A673 (cell line): ENCODE measurements at regions not wholly inside any gene's neighbourhood (a gene's known extent, or its start where the extent isn't known, plus 50 kb on each side); places are given as distances from the start of the nearest gene placed in this dataset.

Experiments
- EZH2 ChIP-seq: fragments of 200-600 bp; sonication (generic); IDR thresholded peaks from 2 replicates; pipeline ENCODE4 v1.6.1; 2017; ENCODE audit warnings: borderline replicate concordance, low read depth, mild to moderate bottlenecking, mixed read lengths, antibody characterized with exemption, low read length; ENCODE audit not compliant: poor library complexity, severe bottlenecking
- TF ChIP-seq, protein P1 (sequence below): fragments of 300-800, 200-600 bp; sonication (generic); conservative IDR thresholded peaks from 2 replicates; pipeline ENCODE4 v1.5.1; 2017; ENCODE audit warnings: low read depth, mild to moderate bottlenecking, antibody characterized with exemption, low read length, moderate library complexity, mixed read lengths

DNA sequence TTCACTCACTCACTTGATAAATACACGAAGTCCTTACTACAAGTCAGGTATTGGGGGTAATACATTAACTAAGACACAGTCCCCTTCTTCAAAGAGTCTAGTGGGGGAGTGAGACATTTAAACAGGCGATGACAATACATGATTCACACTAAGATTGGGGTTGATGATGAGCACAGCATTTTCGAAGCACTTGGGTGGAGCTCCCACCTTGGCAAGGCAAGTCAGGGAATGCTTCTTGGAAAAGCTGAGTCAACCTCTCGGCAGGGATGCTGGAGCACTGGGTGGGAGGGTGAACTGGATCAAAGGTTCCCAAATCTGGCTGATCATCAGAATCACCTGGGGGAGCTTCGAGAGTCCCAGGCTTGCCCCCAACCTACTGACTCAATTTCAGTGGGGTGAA, 57.9 kb upstream of the ENAH start:
- TF ChIP-seq, protein P1, sequence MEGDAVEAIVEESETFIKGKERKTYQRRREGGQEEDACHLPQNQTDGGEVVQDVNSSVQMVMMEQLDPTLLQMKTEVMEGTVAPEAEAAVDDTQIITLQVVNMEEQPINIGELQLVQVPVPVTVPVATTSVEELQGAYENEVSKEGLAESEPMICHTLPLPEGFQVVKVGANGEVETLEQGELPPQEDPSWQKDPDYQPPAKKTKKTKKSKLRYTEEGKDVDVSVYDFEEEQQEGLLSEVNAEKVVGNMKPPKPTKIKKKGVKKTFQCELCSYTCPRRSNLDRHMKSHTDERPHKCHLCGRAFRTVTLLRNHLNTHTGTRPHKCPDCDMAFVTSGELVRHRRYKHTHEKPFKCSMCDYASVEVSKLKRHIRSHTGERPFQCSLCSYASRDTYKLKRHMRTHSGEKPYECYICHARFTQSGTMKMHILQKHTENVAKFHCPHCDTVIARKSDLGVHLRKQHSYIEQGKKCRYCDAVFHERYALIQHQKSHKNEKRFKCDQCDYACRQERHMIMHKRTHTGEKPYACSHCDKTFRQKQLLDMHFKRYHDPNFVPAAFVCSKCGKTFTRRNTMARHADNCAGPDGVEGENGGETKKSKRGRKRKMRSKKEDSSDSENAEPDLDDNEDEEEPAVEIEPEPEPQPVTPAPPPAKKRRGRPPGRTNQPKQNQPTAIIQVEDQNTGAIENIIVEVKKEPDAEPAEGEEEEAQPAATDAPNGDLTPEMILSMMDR, result no peak
- no peak for TF ChIP-seq EZH2
